Bronchial epithelial cell (primary cell): ENCODE measurements at regions not wholly inside any gene's neighbourhood (a gene's known extent, or its start where the extent isn't known, plus 50 kb on each side); places are given as distances from the start of the nearest gene placed in this dataset.

Experiments
- DNase-seq: peaks from one replicate; pipeline ENCODE4 v3.0.0-alpha.2; 2010; ENCODE audit warnings: low read depth
- FAIRE-seq: peaks from 2 replicates; lab custom pipeline; 2011; peaks lifted over from hg19 to GRCh38; lab: Jason Lieb, UNC
- H3K27me3 ChIP-seq: 2 replicates; pipeline ENCODE4 v1.5.1; 2011; ENCODE audit warnings: low read length; ENCODE audit not compliant: control insufficient read depth, insufficient read depth
- H3K36me3 ChIP-seq: 2 replicates; pipeline ENCODE4 v1.5.1; 2011; ENCODE audit warnings: low read length; ENCODE audit not compliant: control insufficient read depth, insufficient read depth
- H3K4me3 ChIP-seq: 2 replicates; pipeline ENCODE4 v1.5.1; 2011; ENCODE audit warnings: mild to moderate bottlenecking, low read depth, low read length, control low read depth
- TF ChIP-seq, protein P1 (sequence below): IDR thresholded peaks from 2 replicates; pipeline ENCODE4 v1.5.1; 2011; ENCODE audit warnings: mild to moderate bottlenecking, moderate library complexity, low read length, control low read depth, inconsistent platforms; ENCODE audit not compliant: insufficient read depth, severe bottlenecking

DNA sequence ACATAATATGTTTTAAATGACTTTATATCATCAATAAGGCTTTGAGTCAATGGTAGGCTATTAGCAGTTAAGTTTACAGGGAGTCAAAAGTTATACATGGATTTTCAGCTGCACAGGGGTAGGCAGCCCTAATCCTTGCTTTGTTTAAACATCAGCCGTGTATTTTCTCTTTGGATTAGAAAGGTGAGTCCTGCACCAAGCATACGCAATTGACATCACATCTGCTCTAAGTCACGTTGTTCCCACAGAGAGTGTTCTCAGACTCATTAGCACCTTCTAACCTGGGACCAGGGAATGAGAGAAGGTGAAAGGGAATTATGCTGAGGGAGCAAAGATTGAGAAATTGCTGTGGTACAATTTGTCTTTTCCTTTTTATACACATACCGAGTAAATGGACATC is 148.6 kb upstream of the ZNF804B start:
- DNase-seq (no peak), FAIRE-seq (no peak)
- no peak overlapping the region for H3K4me3 ChIP-seq
- no peaks in the 10 kb centered on the region for H3K36me3 ChIP-seq
- TF ChIP-seq, protein P1, sequence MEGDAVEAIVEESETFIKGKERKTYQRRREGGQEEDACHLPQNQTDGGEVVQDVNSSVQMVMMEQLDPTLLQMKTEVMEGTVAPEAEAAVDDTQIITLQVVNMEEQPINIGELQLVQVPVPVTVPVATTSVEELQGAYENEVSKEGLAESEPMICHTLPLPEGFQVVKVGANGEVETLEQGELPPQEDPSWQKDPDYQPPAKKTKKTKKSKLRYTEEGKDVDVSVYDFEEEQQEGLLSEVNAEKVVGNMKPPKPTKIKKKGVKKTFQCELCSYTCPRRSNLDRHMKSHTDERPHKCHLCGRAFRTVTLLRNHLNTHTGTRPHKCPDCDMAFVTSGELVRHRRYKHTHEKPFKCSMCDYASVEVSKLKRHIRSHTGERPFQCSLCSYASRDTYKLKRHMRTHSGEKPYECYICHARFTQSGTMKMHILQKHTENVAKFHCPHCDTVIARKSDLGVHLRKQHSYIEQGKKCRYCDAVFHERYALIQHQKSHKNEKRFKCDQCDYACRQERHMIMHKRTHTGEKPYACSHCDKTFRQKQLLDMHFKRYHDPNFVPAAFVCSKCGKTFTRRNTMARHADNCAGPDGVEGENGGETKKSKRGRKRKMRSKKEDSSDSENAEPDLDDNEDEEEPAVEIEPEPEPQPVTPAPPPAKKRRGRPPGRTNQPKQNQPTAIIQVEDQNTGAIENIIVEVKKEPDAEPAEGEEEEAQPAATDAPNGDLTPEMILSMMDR, result no peak
- H3K27me3 ChIP-seq, result no peaks in the 10 kb centered on the region

DNA sequence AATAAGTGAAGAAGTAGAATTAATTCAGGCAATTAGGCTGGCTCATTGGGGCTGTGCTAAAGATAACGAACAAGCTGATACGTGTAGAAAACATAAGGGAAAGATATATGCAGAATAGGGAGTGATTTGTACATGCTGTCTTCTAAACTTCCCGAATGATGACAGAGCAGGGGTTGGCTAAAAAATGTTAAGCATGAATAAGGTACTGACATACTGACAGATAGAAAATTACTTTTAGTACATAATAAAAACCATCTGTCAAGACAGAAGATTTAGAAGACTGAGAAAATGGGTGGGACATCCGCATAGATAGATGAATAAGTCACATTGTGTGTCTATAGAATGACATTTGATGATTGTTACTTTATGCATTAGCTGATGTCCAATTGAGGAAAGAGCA is 158.8 kb upstream of the ZNF804B start:
- H3K27me3 ChIP-seq, result no peaks in the 10 kb centered on the region
- H3K4me3 ChIP-seq, result no peak overlapping the region
- FAIRE-seq (no peak), DNase-seq (no peak)
- TF ChIP-seq, protein P1, result no peak
- H3K36me3 ChIP-seq, result no peaks in the 10 kb centered on the region

DNA sequence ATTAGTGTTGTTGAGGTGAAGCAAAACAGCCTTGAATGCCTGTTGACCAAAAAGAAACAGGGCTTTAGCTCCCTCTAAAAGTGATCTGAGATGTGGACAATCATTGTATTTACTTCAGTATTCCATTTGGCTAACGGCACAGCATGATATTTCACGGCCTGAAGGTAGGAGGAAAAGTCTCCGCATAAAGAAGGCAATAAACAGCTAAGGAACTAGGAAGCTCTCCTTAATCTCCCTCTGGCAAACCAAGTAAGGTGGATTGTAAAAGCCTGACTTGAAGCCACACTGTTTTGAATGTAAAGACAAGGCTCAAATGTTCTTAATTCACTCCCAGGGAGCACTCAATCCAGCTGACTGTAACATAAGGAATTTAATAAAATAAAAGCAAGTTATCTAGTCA is 160.0 kb upstream of the ZNF804B start:
- no peaks in the 10 kb centered on the region for H3K27me3 ChIP-seq
- no peak for FAIRE-seq

DNA sequence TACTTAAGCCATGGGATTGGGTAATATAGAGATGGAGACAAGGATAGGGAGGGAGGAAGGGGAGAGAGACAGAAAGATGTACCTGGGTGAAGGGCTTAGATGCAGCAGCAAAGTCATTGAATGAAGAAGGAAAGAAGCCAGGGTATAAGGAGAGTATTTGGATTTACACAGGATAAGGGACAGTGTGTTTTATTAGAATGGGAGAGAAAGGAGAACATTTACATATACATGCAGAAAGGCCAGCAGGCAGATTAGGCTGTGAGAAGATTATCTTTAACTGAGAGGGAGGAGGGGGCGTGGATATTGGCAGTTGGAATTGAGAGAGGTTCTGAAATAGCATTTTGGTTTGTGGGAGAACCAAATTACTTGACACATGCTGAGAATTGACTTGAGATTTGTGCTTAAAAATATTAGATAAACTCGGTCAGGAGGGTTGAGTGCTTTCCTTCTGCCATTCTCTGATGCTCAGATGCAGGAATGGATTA is 161.5 kb upstream of the ZNF804B start:
- no peak for FAIRE-seq
- Histone ChIP-seq H3K27me3 (no peaks in the 10 kb centered on the region), H3K4me3 (no peak overlapping the region), H3K36me3 (no peaks in the 10 kb centered on the region)
- no peak for DNase-seq
- TF ChIP-seq, protein P1, result no peak

More for the DNA sequence above, 160.0 kb upstream of the ZNF804B start:
- DNase-seq, result no peak
- Histone ChIP-seq H3K36me3 (no peaks in the 10 kb centered on the region), H3K4me3 (no peak overlapping the region)
- TF ChIP-seq, protein P1, result no peak

DNA sequence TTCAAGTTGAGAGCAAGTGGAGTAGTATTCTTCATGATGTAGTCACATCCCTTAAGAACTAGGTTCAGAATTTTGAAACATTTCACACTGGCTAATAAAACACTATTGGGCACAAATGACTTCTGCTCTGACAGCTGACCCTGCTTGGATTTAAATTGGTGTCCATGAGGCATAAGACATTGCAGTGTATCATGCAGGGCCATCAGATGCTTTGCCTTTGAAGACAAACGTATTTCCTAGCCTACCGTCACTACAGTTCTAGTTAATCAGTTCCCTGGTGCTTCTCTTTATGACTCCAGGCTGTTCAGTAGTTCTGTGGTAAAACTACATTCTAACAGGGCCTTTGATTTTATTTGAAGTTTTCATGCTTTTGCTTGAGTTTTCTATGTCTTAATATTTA is 168.5 kb upstream of the ZNF804B start:
- no peak for DNase-seq
- no peaks in the 10 kb centered on the region for H3K36me3 ChIP-seq
- no peak overlapping the region for H3K4me3 ChIP-seq
- no peaks in the 10 kb centered on the region for H3K27me3 ChIP-seq
- FAIRE-seq, result no peak
- TF ChIP-seq, protein P1, result no peak

DNA sequence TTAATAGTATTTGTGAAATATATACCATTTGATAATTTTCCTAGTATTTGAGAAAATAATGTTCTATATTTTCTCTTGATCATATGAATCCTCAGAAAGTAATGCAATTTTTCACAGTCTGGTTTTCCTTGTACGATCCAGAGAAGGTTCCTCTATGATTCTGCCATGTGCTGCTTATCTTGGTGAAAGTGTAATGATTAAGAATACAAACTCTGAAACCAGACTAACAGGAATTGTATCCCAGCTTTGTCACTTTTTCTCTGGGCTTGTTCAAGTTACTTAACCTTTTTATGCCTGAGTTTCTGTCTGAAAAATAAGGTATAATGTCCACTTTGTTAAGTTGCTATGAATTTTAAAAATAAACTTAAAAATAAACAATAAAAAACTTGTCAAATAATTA is 169.6 kb upstream of the ZNF804B start:
- TF ChIP-seq, protein P1, result no peak
- FAIRE-seq (no peak), DNase-seq (peak; percentile 2)
- no peak overlapping the region for H3K4me3 ChIP-seq
- H3K36me3 ChIP-seq, result no peaks in the 10 kb centered on the region
- H3K27me3 ChIP-seq, result no peaks in the 10 kb centered on the region
